RPMI7951 (cell line): ENCODE measurements at regions not wholly inside any gene's neighbourhood (a gene's known extent, or its start where the extent isn't known, plus 50 kb on each side); places are given as distances from the start of the nearest gene placed in this dataset.

ENCODE experiments used
- DNase-seq: peaks from one replicate; pipeline ENCODE4 v3.0.0-alpha.2; 2012; ENCODE audit warnings: low read depth

GRCh38 chr3:20400281-20400680, 214.3 kb upstream of the SGO1 start:
- DNase-seq: no peak

GRCh38 chr3:20396335-20396734, 210.3 kb upstream of the SGO1 start:
- no peak for DNase-seq

GRCh38 chr3:20395692-20396091, 209.7 kb upstream of the SGO1 start:
- no peak for DNase-seq

GRCh38 chr3:20394243-20394642, 208.2 kb upstream of the SGO1 start:
- DNase-seq: no peak

- no peak for DNase-seq
Measured at GRCh38 chr3:20391644-20392043, 205.6 kb upstream of the SGO1 start.

GRCh38 chr3:20388971-20389370, 203.0 kb upstream of the SGO1 start:
- DNase-seq: no peak

GRCh38 chr3:20380295-20380694, 194.3 kb upstream of the SGO1 start:
- no peak for DNase-seq

- DNase-seq: no peak
Measured at GRCh38 chr3:20378315-20378714, 192.3 kb upstream of the SGO1 start.

- no peak for DNase-seq
Measured at GRCh38 chr3:20376665-20377217, 190.7 kb upstream of the SGO1 start.

- no peak for DNase-seq
Measured at GRCh38 chr3:20375302-20375701, 189.3 kb upstream of the SGO1 start.

- DNase-seq: peak; percentile 7
Measured at GRCh38 chr3:20370273-20371063, 184.5 kb upstream of the SGO1 start.

- no peak for DNase-seq
Measured at GRCh38 chr3:20361000-20361399, 175.0 kb upstream of the SGO1 start.

GRCh38 chr3:20353286-20353685, 167.3 kb upstream of the SGO1 start:
- no peak for DNase-seq

- DNase-seq: peak; percentile 4
Measured at GRCh38 chr3:20352546-20353179, 166.7 kb upstream of the SGO1 start.

GRCh38 chr3:20350449-20350848, 164.4 kb upstream of the SGO1 start:
- no peak for DNase-seq

GRCh38 chr3:20346916-20347315, 160.9 kb upstream of the SGO1 start:
- no peak for DNase-seq

GRCh38 chr3:20346369-20346768, 160.4 kb upstream of the SGO1 start:
- DNase-seq: no peak

- DNase-seq: no peak
Measured at GRCh38 chr3:20344400-20344959, 158.5 kb upstream of the SGO1 start.

- no peak for DNase-seq
Measured at GRCh38 chr3:20343790-20344189, 157.8 kb upstream of the SGO1 start.

- DNase-seq: peak; percentile 60
Measured at GRCh38 chr3:20340324-20340928, 154.4 kb upstream of the SGO1 start.

GRCh38 chr3:20336572-20336971, 150.6 kb upstream of the SGO1 start:
- no peak for DNase-seq

- DNase-seq: no peak
Measured at GRCh38 chr3:20334842-20335241, 148.8 kb upstream of the SGO1 start.
